IMR-90 (cell line): ENCODE measurements at regions not wholly inside any gene's neighbourhood (a gene's known extent, or its start where the extent isn't known, plus 50 kb on each side); places are given as distances from the start of the nearest gene placed in this dataset.
"Not testable (repeated sequence)": the region's sequence is repeated elsewhere in the genome, so short reads cannot be mapped to it uniquely, and the experiment has no call there.

Source experiments
- POLR2A ChIP-seq: IDR thresholded peaks from 2 replicates; pipeline ENCODE4 v1.6.1; 2012; ENCODE audit warnings: mild to moderate bottlenecking, low read depth, low read length
- RAD21 ChIP-seq: IDR thresholded peaks from 2 replicates; pipeline ENCODE4 v1.6.1; 2012; ENCODE audit warnings: low read length, improper control_type of control experiment
- TF ChIP-seq, protein P1 (sequence below): conservative IDR thresholded peaks from 2 replicates; pipeline ENCODE4 v1.5.1; 2012; ENCODE audit warnings: mild to moderate bottlenecking, low read depth, low read length, improper control_type of control experiment

DNA sequence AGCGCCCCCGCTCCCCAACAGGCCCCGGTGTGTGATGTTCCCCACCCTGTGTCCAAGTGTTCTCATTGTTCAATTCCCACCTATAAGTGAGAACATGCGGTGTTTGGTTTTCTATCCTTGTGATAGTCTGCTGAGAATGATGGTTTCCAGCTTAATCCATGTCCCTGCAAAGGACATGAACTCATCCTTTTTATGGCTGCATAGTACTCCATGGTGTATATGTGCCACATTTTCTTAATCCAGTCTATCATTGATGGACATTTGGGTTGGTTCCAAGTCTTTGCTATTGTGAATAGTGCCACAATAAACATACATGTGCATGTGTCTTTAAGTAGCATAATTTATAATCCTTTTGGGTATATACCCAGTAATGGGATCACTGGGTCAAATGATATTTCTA is 59.8 kb upstream of the ADPGK start:
- TF ChIP-seq, protein P1, sequence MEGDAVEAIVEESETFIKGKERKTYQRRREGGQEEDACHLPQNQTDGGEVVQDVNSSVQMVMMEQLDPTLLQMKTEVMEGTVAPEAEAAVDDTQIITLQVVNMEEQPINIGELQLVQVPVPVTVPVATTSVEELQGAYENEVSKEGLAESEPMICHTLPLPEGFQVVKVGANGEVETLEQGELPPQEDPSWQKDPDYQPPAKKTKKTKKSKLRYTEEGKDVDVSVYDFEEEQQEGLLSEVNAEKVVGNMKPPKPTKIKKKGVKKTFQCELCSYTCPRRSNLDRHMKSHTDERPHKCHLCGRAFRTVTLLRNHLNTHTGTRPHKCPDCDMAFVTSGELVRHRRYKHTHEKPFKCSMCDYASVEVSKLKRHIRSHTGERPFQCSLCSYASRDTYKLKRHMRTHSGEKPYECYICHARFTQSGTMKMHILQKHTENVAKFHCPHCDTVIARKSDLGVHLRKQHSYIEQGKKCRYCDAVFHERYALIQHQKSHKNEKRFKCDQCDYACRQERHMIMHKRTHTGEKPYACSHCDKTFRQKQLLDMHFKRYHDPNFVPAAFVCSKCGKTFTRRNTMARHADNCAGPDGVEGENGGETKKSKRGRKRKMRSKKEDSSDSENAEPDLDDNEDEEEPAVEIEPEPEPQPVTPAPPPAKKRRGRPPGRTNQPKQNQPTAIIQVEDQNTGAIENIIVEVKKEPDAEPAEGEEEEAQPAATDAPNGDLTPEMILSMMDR, result not testable (repeated sequence)
- not testable (repeated sequence) for TF ChIP-seq RAD21, POLR2A
